A549 (cell line): ENCODE measurements at regions not wholly inside any gene's neighbourhood (a gene's known extent, or its start where the extent isn't known, plus 50 kb on each side); places are given as distances from the start of the nearest gene placed in this dataset.

Experiments used
- ATAC-seq, 2 experiments: fragments of 200-7000 bp in 1 of 2; fragments of >200 bp in 1 of 2; cut with Nextera tagmentation in 1 of 2; cut with Tn5 transposase in 1 of 2; 3 replicates each; pipeline versions ENCODE4 v1.8.0 to v1.9.1; 2018 to 2020; ENCODE audit warnings: mild to moderate bottlenecking in 1 of 2, moderate library complexity in 1 of 2
- CTCF ChIA-PET: fragments of 300-600 bp; sonication (Branson Sonifier 250); formaldehyde crosslinking; extraction: SDS; loops from one replicate; lab custom pipeline; 2021; ENCODE audit warnings: antibody characterized with exemption, inconsistent platforms; lab: Yijun Ruan, JAX
- POLR2A ChIA-PET: fragments of 350-600 bp; formaldehyde crosslinking; extraction: SDS; loops from one replicate; lab custom pipeline; 2021; ENCODE audit warnings: antibody characterized with exemption, inconsistent platforms; lab: Yijun Ruan, JAX
- DNase-seq, 2 experiments: peaks; one replicate each; pipeline versions ENCODE4 v3.0.0 to v3.0.0-alpha.2; 2011 to 2016; ENCODE audit warnings: low read depth in 1 of 2, low spot score in 1 of 2
- FAIRE-seq: peaks from 2 replicates; lab custom pipeline; 2011; peaks lifted over from hg19 to GRCh38; lab: Jason Lieb, UNC
- H3K27ac ChIP-seq, 2 experiments: fragments of >200 bp; sonication (Bioruptor Twin); formaldehyde crosslinking; 3 replicates each; pipeline ENCODE4 v1.5.1; 2016 to 2017
- H3K4me1 ChIP-seq: fragments of >200 bp; sonication (Bioruptor Twin); formaldehyde crosslinking; 3 replicates; pipeline ENCODE4 v1.6.1; 2016
- H3K4me2 ChIP-seq: fragments of >200 bp; sonication (Bioruptor Twin); formaldehyde crosslinking; 3 replicates; pipeline ENCODE4 v1.6.1; 2016
- H3K4me3 ChIP-seq: fragments of >200 bp; sonication (Bioruptor Twin); formaldehyde crosslinking; 3 replicates; pipeline ENCODE4 v1.5.1; 2016
- H3K9me3 ChIP-seq: fragments of >200 bp; sonication (Bioruptor Twin); formaldehyde crosslinking; 3 replicates; pipeline ENCODE4 v1.6.1; 2016
- BHLHE40 ChIP-seq: IDR thresholded peaks from 2 replicates; pipeline ENCODE4 v1.6.1; 2012; ENCODE audit warnings: low read depth, low read length, inconsistent platforms
- CEBPB ChIP-seq, 2 experiments: fragments of >200 bp in 1 of 2; sonication (Bioruptor Twin) in 1 of 2; formaldehyde crosslinking in 1 of 2; IDR thresholded peaks; 2 replicates each; pipeline ENCODE4 v1.6.1; 2012 to 2016
- CHD2 ChIP-seq: fragments of 150-350 bp; IDR thresholded peaks from 2 replicates; pipeline ENCODE4 v1.6.1; 2014; ENCODE audit warnings: low read length; ENCODE audit not compliant: partially characterized antibody
- CHD4 ChIP-seq: fragments of 200-600 bp; sonication (generic); IDR thresholded peaks from 2 replicates; pipeline ENCODE4 v1.6.1; 2016; ENCODE audit warnings: antibody characterized with exemption, mild to moderate bottlenecking, borderline replicate concordance
- CTCF ChIP-seq: fragments of >200 bp; sonication (Bioruptor Twin); formaldehyde crosslinking; IDR thresholded peaks from 3 replicates; pipeline ENCODE4 v1.5.1; 2016
- E2F6 ChIP-seq: IDR thresholded peaks from 2 replicates; pipeline ENCODE4 v1.6.1; 2012; ENCODE audit warnings: low read depth, borderline replicate concordance
- ELK1 ChIP-seq: fragments of 150-350 bp; IDR thresholded peaks from 2 replicates; pipeline ENCODE4 v1.6.1; 2014; ENCODE audit warnings: low read depth, mild to moderate bottlenecking, low read length
- ESRRA ChIP-seq: fragments of 150-350 bp; IDR thresholded peaks from 2 replicates; pipeline ENCODE4 v1.6.1; 2014; ENCODE audit warnings: mild to moderate bottlenecking, low read length, borderline replicate concordance
- FOSL2 ChIP-seq, 2 experiments: fragments of 450-650 bp in 1 of 2; fragments of >200 bp in 1 of 2; sonication (Bioruptor Twin) in 1 of 2; formaldehyde crosslinking; IDR thresholded peaks; 2 replicates each; pipeline versions ENCODE4 v1.5.0 to v1.6.1; 2016 to 2020; ENCODE audit warnings: mild to moderate bottlenecking in 1 of 2, moderate library complexity in 1 of 2
- FOXS1 ChIP-seq: fragments of 250-450 bp; sonication (Bioruptor Pico); IDR thresholded peaks from 2 replicates; pipeline ENCODE4 v1.5.0; 2020; ENCODE audit warnings: mild to moderate bottlenecking, moderate library complexity
- GATA3 ChIP-seq: IDR thresholded peaks from 2 replicates; pipeline ENCODE4 v1.6.1; 2012; ENCODE audit warnings: borderline replicate concordance
- HDAC2 ChIP-seq: fragments of 200-600 bp; sonication (generic); IDR thresholded peaks from 2 replicates; pipeline ENCODE4 v1.6.1; 2016
- HOXA7 ChIP-seq: fragments of 250-450 bp; sonication (Bioruptor Pico); IDR thresholded peaks from 2 replicates; pipeline ENCODE4 v1.5.0; 2020; ENCODE audit warnings: mild to moderate bottlenecking, moderate library complexity
- HOXB5 ChIP-seq: fragments of 250-450 bp; sonication (Bioruptor Pico); IDR thresholded peaks from 2 replicates; pipeline ENCODE4 v1.5.0; 2020; ENCODE audit warnings: mild to moderate bottlenecking, moderate library complexity
- JUN ChIP-seq, 2 experiments: fragments of >200 bp; sonication (Bioruptor Twin); formaldehyde crosslinking; IDR thresholded peaks; 2 replicates in 1 of 2; 3 replicates in 1 of 2; pipeline ENCODE4 v1.6.1; 2016 to 2017
- JUNB ChIP-seq: fragments of >200 bp; sonication (Bioruptor Twin); formaldehyde crosslinking; IDR thresholded peaks from 2 replicates; pipeline ENCODE4 v1.6.1; 2016
- KDM1A ChIP-seq: fragments of 200-600 bp; sonication (generic); IDR thresholded peaks from 2 replicates; pipeline ENCODE4 v1.6.1; 2016; ENCODE audit warnings: low read depth, mild to moderate bottlenecking
- MAZ ChIP-seq: fragments of 150-350 bp; IDR thresholded peaks from 2 replicates; pipeline ENCODE4 v1.6.1; 2014; ENCODE audit warnings: antibody characterized with exemption, low read depth, low read length, borderline replicate concordance
- MYC ChIP-seq: IDR thresholded peaks from 2 replicates; pipeline ENCODE4 v1.6.1; 2012; ENCODE audit warnings: mild to moderate bottlenecking, inconsistent platforms, low read length, improper control_type of control experiment, borderline replicate concordance
- NFE2L2 ChIP-seq: fragments of 150-350 bp; conservative IDR thresholded peaks from 2 replicates; pipeline ENCODE4 v1.6.1; 2014; ENCODE audit warnings: low read length
- NR3C1 ChIP-seq: fragments of >200 bp; sonication (Bioruptor Twin); formaldehyde crosslinking; IDR thresholded peaks from 3 replicates; pipeline ENCODE4 v1.6.1; 2017
- PBX3 ChIP-seq: IDR thresholded peaks from 2 replicates; pipeline ENCODE4 v1.6.1; 2012
- PHF8 ChIP-seq: fragments of 200-600 bp; sonication (generic); IDR thresholded peaks from 2 replicates; pipeline ENCODE4 v1.6.1; 2016; ENCODE audit warnings: low read depth, mild to moderate bottlenecking, antibody characterized with exemption, moderate library complexity, borderline replicate concordance
- RARB ChIP-seq: fragments of 250-450 bp; sonication (Bioruptor Pico); IDR thresholded peaks from 2 replicates; pipeline ENCODE4 v1.8.0; 2021; ENCODE audit warnings: mild to moderate bottlenecking, moderate library complexity
- RFX5 ChIP-seq: fragments of 450-650 bp; IDR thresholded peaks from 2 replicates; pipeline ENCODE4 v1.7.1; 2014; ENCODE audit warnings: antibody characterized with exemption, mild to moderate bottlenecking, moderate library complexity
- RNF2 ChIP-seq: fragments of 200-600 bp; sonication (generic); IDR thresholded peaks from 2 replicates; pipeline ENCODE4 v1.6.1; 2016; ENCODE audit warnings: low read depth, mild to moderate bottlenecking, antibody characterized with exemption, moderate library complexity, borderline replicate concordance
- SMC3 ChIP-seq: fragments of >200 bp; sonication (Bioruptor Twin); formaldehyde crosslinking; IDR thresholded peaks from 3 replicates; pipeline ENCODE4 v1.6.1; 2018; ENCODE audit warnings: inconsistent platforms
- SREBF2 ChIP-seq: fragments of 450-650 bp; IDR thresholded peaks from 2 replicates; pipeline ENCODE4 v1.6.1; 2014; ENCODE audit warnings: mild to moderate bottlenecking, moderate library complexity
- TFCP2L1 ChIP-seq: fragments of 250-450 bp; sonication (Bioruptor Pico); IDR thresholded peaks from 2 replicates; pipeline ENCODE4 v1.5.0; 2021; ENCODE audit warnings: mild to moderate bottlenecking
- ZNF302 ChIP-seq: fragments of 250-450 bp; sonication (Bioruptor Pico); IDR thresholded peaks from 2 replicates; pipeline ENCODE4 v1.9.0; 2021; ENCODE audit warnings: inconsistent platforms, mild to moderate bottlenecking, moderate library complexity
- ZSCAN20 ChIP-seq: fragments of 250-450 bp; sonication (Bioruptor Pico); IDR thresholded peaks from 2 replicates; pipeline ENCODE4 v1.8.0; 2022; ENCODE audit warnings: mild to moderate bottlenecking, moderate library complexity
- WGBS: methylation state at CpG from one replicate; pipeline ENCODE4 v1.1.6; 2017; ENCODE audit errors: missing lambda C conversion rate; 5-methylcytosine and 5-hydroxymethylcytosine counted together

GRCh38 chr1:222306512-222306911 lies 241.4 kb downstream of the HHIPL2 start:
- no peak for DNase-seq
- no peak for FAIRE-seq
- Histone ChIP-seq H3K4me3 (no peak overlapping the region), H3K4me2 (no peak overlapping the region), H3K27ac (no peak overlapping the region), H3K9me3 (no peaks in the 10 kb centered on the region), H3K4me1 (no peaks in the 10 kb centered on the region)
- TF ChIP-seq CTCF, result no peak
- no peak for TF ChIP-seq SMC3
- TF ChIP-seq ESRRA, result no peak
- TF ChIP-seq ELK1, result no peak
- no peak for TF ChIP-seq NFE2L2
- no peak for TF ChIP-seq RARB (CRISPR knock-in tag)
- no peak for TF ChIP-seq CHD2
- TF ChIP-seq MAZ, result no peak
- no peak for TF ChIP-seq CHD4
- ChIA-PET POLR2A (no interaction called here), CTCF (no interaction called here)
- 0% methylated on average over 1 of the region's 1 CpG for WGBS
- ATAC-seq, result no peak

- POLR2A ChIA-PET, result no interaction called here
- DNase-seq (no peak), ATAC-seq (no peak), FAIRE-seq (no peak)
- CTCF ChIA-PET, result no interaction called here
- no peaks in the 10 kb centered on the region for H3K9me3 ChIP-seq
- H3K4me2 ChIP-seq, result no peak overlapping the region
- H3K27ac ChIP-seq, result no peak overlapping the region
- H3K4me1 ChIP-seq, result no peaks in the 10 kb centered on the region
- no peak for TF ChIP-seq FOXS1
- no peak for TF ChIP-seq RFX5
- no peak for TF ChIP-seq JUNB
- no peak for TF ChIP-seq PHF8
- TF ChIP-seq GATA3, result no peak
- no peak for TF ChIP-seq NR3C1
- TF ChIP-seq SREBF2, result no peak
- TF ChIP-seq HOXB5 (CRISPR knock-in tag), result no peak
- no peak overlapping the region for H3K4me3 ChIP-seq
Observed at GRCh38 chr1:222306011-222306410, 241.9 kb downstream of the HHIPL2 start.

GRCh38 chr1:222301652-222302051 lies 246.3 kb downstream of the HHIPL2 start:
- WGBS, result 0% methylated on average over 2 of the region's 2 CpGs
- POLR2A ChIA-PET, result no interaction called here
- Histone ChIP-seq H3K9me3 (no peaks in the 10 kb centered on the region), H3K4me1 (no peaks in the 10 kb centered on the region), H3K4me3 (no peak overlapping the region), H3K4me2 (no peak overlapping the region), H3K27ac (no peak overlapping the region)
- FAIRE-seq, result no peak
- no peak for ATAC-seq
- CTCF ChIA-PET, result no interaction called here
- no peak for DNase-seq
- TF ChIP-seq RNF2 (no peak), CHD2 (no peak), FOSL2 (IDR thresholded peaks at IDR 0.05) (no peak), FOSL2 (CRISPR knock-in tag; IDR thresholded peaks at IDR 0.05) (no peak), ZNF302 (CRISPR knock-in tag) (no peak), E2F6 (no peak), BHLHE40 (no peak), HDAC2 (no peak), TFCP2L1 (CRISPR knock-in tag) (no peak), ZSCAN20 (CRISPR knock-in tag) (no peak), MYC (no peak), HOXA7 (CRISPR knock-in tag) (no peak), CEBPB (IDR thresholded peaks at IDR 0.05) (no peak), CHD4 (no peak), NR3C1 (no peak), MAZ (no peak), PHF8 (no peak), KDM1A (no peak), JUN (IDR thresholded peaks at IDR 0.05) (no peak), PBX3 (no peak)
